ENCODE measurements at regions not wholly inside any gene's neighbourhood (a gene's known extent, or its start where the extent isn't known, plus 50 kb on each side); places are given as distances from the start of the nearest gene placed in this dataset.
"Not testable (repeated sequence)": the region's sequence is repeated elsewhere in the genome, so short reads cannot be mapped to it uniquely, and the experiment has no call there.

GRCh38 chr2:90231199-90231598, 1539.7 kb downstream of the RPIA start:
- H3K27ac ChIP-seq (ENCODE audit: low read depth in 1 of 2, low read length in 2 of 2); H3K4me1 Mint-ChIP-seq; H3K4me1 ChIP-seq (ENCODE audit: control insufficient read depth in 1 of 2, insufficient read depth in 2 of 2, low read length in 2 of 2); H3K27ac Mint-ChIP-seq; H4K20me1 ChIP-seq (ENCODE audit: insufficient read depth, low read length); H3K36me3 Mint-ChIP-seq; H3K9me3 Mint-ChIP-seq; H3K9ac ChIP-seq (ENCODE audit: insufficient read depth, low read length, poor library complexity, severe bottlenecking); H3K27me3 ChIP-seq (ENCODE audit: control insufficient read depth in 2 of 2, insufficient read depth in 2 of 2, low read length in 2 of 2); H3K9me3 ChIP-seq (replicated peaks in 1 of 2; ENCODE audit: control insufficient read depth in 1 of 2, insufficient read depth in 1 of 2, low read length in 2 of 2); H3K4me2 ChIP-seq (replicated peaks; ENCODE audit: extremely low read depth, low read length, poor library complexity, severe bottlenecking); H3K36me3 ChIP-seq (replicated peaks in 1 of 2; ENCODE audit: control insufficient read depth in 1 of 2, insufficient read depth in 2 of 2, low read length in 2 of 2); H3K4me3 ChIP-seq (replicated peaks in 1 of 3; ENCODE audit: low read depth in 2 of 3, low read length in 3 of 3); intact Hi-C loops (cut with micrococcal nuclease); H3K27me3 Mint-ChIP-seq (ENCODE audit: low read depth in 3 of 3); DNase-seq; H2AFZ ChIP-seq (ENCODE audit: insufficient read depth, low read depth, low read length, poor library complexity, severe bottlenecking); H3K4me3 Mint-ChIP-seq; H3K79me2 ChIP-seq (ENCODE audit: insufficient read depth, low read length): not testable (repeated sequence)
- no CpG with 5 or more reads among the region's 4 CpGs for WGBS (ENCODE audit: insufficient coverage)

GRCh38 chr2:90235452-90235851, 1544.0 kb downstream of the RPIA start:
- H3K9ac ChIP-seq (ENCODE audit: insufficient read depth, low read length, poor library complexity, severe bottlenecking); H3K4me2 ChIP-seq (replicated peaks; ENCODE audit: extremely low read depth, low read length, poor library complexity, severe bottlenecking); H3K79me2 ChIP-seq (ENCODE audit: insufficient read depth, low read length); intact Hi-C loops (cut with micrococcal nuclease); H3K27ac ChIP-seq (ENCODE audit: low read depth in 1 of 2, low read length in 2 of 2); H3K4me1 ChIP-seq (ENCODE audit: control insufficient read depth in 1 of 2, insufficient read depth in 2 of 2, low read length in 2 of 2); H3K36me3 ChIP-seq (replicated peaks in 1 of 2; ENCODE audit: control insufficient read depth in 1 of 2, insufficient read depth in 2 of 2, low read length in 2 of 2); H3K4me3 ChIP-seq (replicated peaks in 1 of 3; ENCODE audit: low read depth in 2 of 3, low read length in 3 of 3); H4K20me1 ChIP-seq (ENCODE audit: insufficient read depth, low read length); DNase-seq; H3K9me3 ChIP-seq (replicated peaks in 1 of 2; ENCODE audit: control insufficient read depth in 1 of 2, insufficient read depth in 1 of 2, low read length in 2 of 2); H3K27me3 ChIP-seq (ENCODE audit: control insufficient read depth in 2 of 2, insufficient read depth in 2 of 2, low read length in 2 of 2); H3K9me3 Mint-ChIP-seq; H3K27me3 Mint-ChIP-seq (ENCODE audit: low read depth in 3 of 3); H3K36me3 Mint-ChIP-seq; H3K4me1 Mint-ChIP-seq; H3K27ac Mint-ChIP-seq; H2AFZ ChIP-seq (ENCODE audit: insufficient read depth, low read depth, low read length, poor library complexity, severe bottlenecking); H3K4me3 Mint-ChIP-seq: not testable (repeated sequence)
- no CpG with 5 or more reads among the region's 1 CpG for WGBS (ENCODE audit: insufficient coverage)

GRCh38 chr2:90237923-90238361, 1546.5 kb downstream of the RPIA start:
- H3K27ac ChIP-seq (ENCODE audit: low read depth in 1 of 2, low read length in 2 of 2); H3K9me3 Mint-ChIP-seq; H3K9ac ChIP-seq (ENCODE audit: insufficient read depth, low read length, poor library complexity, severe bottlenecking); H3K4me2 ChIP-seq (replicated peaks; ENCODE audit: extremely low read depth, low read length, poor library complexity, severe bottlenecking); H3K9me3 ChIP-seq (replicated peaks in 1 of 2; ENCODE audit: control insufficient read depth in 1 of 2, insufficient read depth in 1 of 2, low read length in 2 of 2); H2AFZ ChIP-seq (ENCODE audit: insufficient read depth, low read depth, low read length, poor library complexity, severe bottlenecking); H3K27me3 Mint-ChIP-seq (ENCODE audit: low read depth in 3 of 3); H3K36me3 ChIP-seq (replicated peaks in 1 of 2; ENCODE audit: control insufficient read depth in 1 of 2, insufficient read depth in 2 of 2, low read length in 2 of 2); H3K4me3 ChIP-seq (replicated peaks in 1 of 3; ENCODE audit: low read depth in 2 of 3, low read length in 3 of 3); H3K27ac Mint-ChIP-seq; H3K4me1 Mint-ChIP-seq; intact Hi-C loops (cut with micrococcal nuclease); DNase-seq; H3K4me3 Mint-ChIP-seq; H3K36me3 Mint-ChIP-seq; H3K4me1 ChIP-seq (ENCODE audit: control insufficient read depth in 1 of 2, insufficient read depth in 2 of 2, low read length in 2 of 2); H3K27me3 ChIP-seq (ENCODE audit: control insufficient read depth in 2 of 2, insufficient read depth in 2 of 2, low read length in 2 of 2); H4K20me1 ChIP-seq (ENCODE audit: insufficient read depth, low read length); H3K79me2 ChIP-seq (ENCODE audit: insufficient read depth, low read length): not testable (repeated sequence)
- TF ChIP-seq CTCF (IDR thresholded peaks at IDR 0.05): peak; percentile 50
- 44% methylated on average over 18 of the region's 31 CpGs for WGBS (ENCODE audit: insufficient coverage)

- H3K9me3 ChIP-seq (replicated peaks in 1 of 2; ENCODE audit: control insufficient read depth in 1 of 2, insufficient read depth in 1 of 2, low read length in 2 of 2); H2AFZ ChIP-seq (ENCODE audit: insufficient read depth, low read depth, low read length, poor library complexity, severe bottlenecking); H3K79me2 ChIP-seq (ENCODE audit: insufficient read depth, low read length); intact Hi-C loops (cut with micrococcal nuclease); H3K36me3 ChIP-seq (replicated peaks in 1 of 2; ENCODE audit: control insufficient read depth in 1 of 2, insufficient read depth in 2 of 2, low read length in 2 of 2); H3K4me2 ChIP-seq (replicated peaks; ENCODE audit: extremely low read depth, low read length, poor library complexity, severe bottlenecking); H3K4me3 ChIP-seq (replicated peaks in 1 of 3; ENCODE audit: low read depth in 2 of 3, low read length in 3 of 3); DNase-seq; H3K4me1 Mint-ChIP-seq; H3K9me3 Mint-ChIP-seq; H3K36me3 Mint-ChIP-seq; H3K9ac ChIP-seq (ENCODE audit: insufficient read depth, low read length, poor library complexity, severe bottlenecking); H3K4me1 ChIP-seq (ENCODE audit: control insufficient read depth in 1 of 2, insufficient read depth in 2 of 2, low read length in 2 of 2); H3K27ac Mint-ChIP-seq; H4K20me1 ChIP-seq (ENCODE audit: insufficient read depth, low read length); H3K4me3 Mint-ChIP-seq; H3K27me3 ChIP-seq (ENCODE audit: control insufficient read depth in 2 of 2, insufficient read depth in 2 of 2, low read length in 2 of 2); H3K27me3 Mint-ChIP-seq (ENCODE audit: low read depth in 3 of 3); H3K27ac ChIP-seq (ENCODE audit: low read depth in 1 of 2, low read length in 2 of 2): not testable (repeated sequence)
- 90% methylated on average over 20 of the region's 43 CpGs for WGBS (ENCODE audit: insufficient coverage)
Observed at GRCh38 chr2:90238505-90239230, 1547.2 kb downstream of the RPIA start.

Measured in CD14-positive monocyte (primary cell).